Globus pallidus (tissue), 1 donor: ENCODE measurements at regions not wholly inside any gene's neighbourhood (a gene's known extent, or its start where the extent isn't known, plus 50 kb on each side); places are given as distances from the start of the nearest gene placed in this dataset.
"Not testable (repeated sequence)": the region's sequence is repeated elsewhere in the genome, so short reads cannot be mapped to it uniquely, and the experiment has no call there.

ENCODE experiments used
- DNase-seq: peaks from one replicate; pipeline ENCODE4 v3.0.0-alpha.2; 2015; ENCODE audit warnings: low spot score

- DNase-seq: no peak
Measured at GRCh38 chr2:53610260-53610659, 157.3 kb upstream of the CHAC2 start.

GRCh38 chr2:53609551-53609950 lies 158.1 kb upstream of the CHAC2 start:
- no peak for DNase-seq

- DNase-seq: no peak
Measured at GRCh38 chr2:53608293-53608692, 159.3 kb upstream of the CHAC2 start.

- DNase-seq: no peak
Measured at GRCh38 chr2:53600815-53601214, 166.8 kb upstream of the CHAC2 start.

- DNase-seq: not testable (repeated sequence)
Measured at GRCh38 chr2:53586733-53587612, 180.6 kb upstream of the CHAC2 start.

GRCh38 chr2:53584986-53585385 lies 182.6 kb upstream of the CHAC2 start:
- no peak for DNase-seq

- DNase-seq: no peak
Measured at GRCh38 chr2:53583583-53583982, 184.0 kb upstream of the CHAC2 start.

- no peak for DNase-seq
Measured at GRCh38 chr2:53582556-53582955, 185.0 kb upstream of the CHAC2 start.

GRCh38 chr2:53576166-53576565 lies 191.4 kb upstream of the CHAC2 start:
- no peak for DNase-seq

GRCh38 chr2:53575721-53576124 lies 191.9 kb upstream of the CHAC2 start:
- no peak for DNase-seq

GRCh38 chr2:53572696-53573095 lies 194.9 kb upstream of the CHAC2 start:
- peak; percentile 38 for DNase-seq

- peak; percentile 20 for DNase-seq
Measured at GRCh38 chr2:53569957-53570727, 197.5 kb upstream of the CHAC2 start.

- no peak for DNase-seq
Measured at GRCh38 chr2:53568469-53568868, 199.1 kb upstream of the CHAC2 start.

GRCh38 chr2:53567073-53567472 lies 200.5 kb upstream of the CHAC2 start:
- no peak for DNase-seq

GRCh38 chr2:53562407-53562806 lies 205.2 kb upstream of the CHAC2 start:
- no peak for DNase-seq

GRCh38 chr2:53561155-53561554 lies 206.4 kb upstream of the CHAC2 start:
- no peak for DNase-seq

GRCh38 chr2:53559302-53559966 lies 208.2 kb upstream of the CHAC2 start:
- no peak for DNase-seq

- no peak for DNase-seq
Measured at GRCh38 chr2:53558867-53559266, 208.7 kb upstream of the CHAC2 start.

GRCh38 chr2:53549497-53549896 lies 218.1 kb upstream of the CHAC2 start:
- no peak for DNase-seq

GRCh38 chr2:53545604-53546003 lies 222.0 kb upstream of the CHAC2 start:
- peak; percentile 77 for DNase-seq

- no peak for DNase-seq
Measured at GRCh38 chr2:53544871-53545558, 222.6 kb upstream of the CHAC2 start.

- no peak for DNase-seq
Measured at GRCh38 chr2:53543083-53543482, 224.5 kb upstream of the CHAC2 start.
